NCI-H2227 treated with DMSO at 0.1 percent for 48 hours (cell line): ENCODE measurements at regions not wholly inside any gene's neighbourhood (a gene's known extent, or its start where the extent isn't known, plus 50 kb on each side); places are given as distances from the start of the nearest gene placed in this dataset.

Experiments
- DNase-seq: peaks from one replicate; lab custom pipeline; 2025; lab: John Stamatoyannopoulos, UW

DNA sequence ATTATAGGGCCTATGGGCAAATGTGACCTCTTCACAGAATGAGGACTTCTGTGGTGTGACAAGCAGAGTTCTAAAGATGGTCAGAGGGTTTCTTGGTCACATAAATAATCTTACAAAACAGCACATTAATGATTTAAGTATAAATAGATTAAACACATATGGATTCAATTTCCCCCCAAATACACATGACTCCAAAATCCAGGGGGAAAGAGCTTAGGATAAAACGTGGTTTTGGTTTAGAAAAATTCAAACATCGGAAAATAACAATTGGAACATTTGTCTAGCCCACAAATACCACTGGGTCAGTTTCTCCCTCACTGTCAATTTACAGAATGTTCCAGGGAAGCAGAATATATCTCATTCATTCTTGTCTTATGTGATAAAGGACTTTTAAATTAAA is 283.1 kb downstream of the COG6 start:
- DNase-seq, result no peak

DNA sequence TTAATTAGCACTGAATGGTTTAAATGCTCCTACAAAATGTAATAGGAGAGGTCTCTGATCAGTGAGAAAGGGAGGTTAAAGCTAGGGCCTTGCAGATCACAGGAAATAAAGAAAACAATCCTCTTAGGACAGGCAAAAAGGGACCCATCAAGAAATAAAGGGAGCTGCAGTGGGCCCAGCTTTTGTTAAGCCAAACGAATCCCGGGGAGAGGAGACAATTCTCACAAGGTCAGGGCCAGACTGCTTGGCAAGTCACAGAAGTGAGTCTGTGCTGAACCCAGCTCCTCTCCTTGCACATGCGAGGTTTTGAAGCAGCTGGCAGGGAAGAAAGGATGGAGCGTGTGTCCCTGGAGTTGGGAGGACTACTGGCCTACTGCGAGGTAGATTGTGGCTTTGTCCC is 285.8 kb downstream of the COG6 start:
- DNase-seq, result no peak

DNA sequence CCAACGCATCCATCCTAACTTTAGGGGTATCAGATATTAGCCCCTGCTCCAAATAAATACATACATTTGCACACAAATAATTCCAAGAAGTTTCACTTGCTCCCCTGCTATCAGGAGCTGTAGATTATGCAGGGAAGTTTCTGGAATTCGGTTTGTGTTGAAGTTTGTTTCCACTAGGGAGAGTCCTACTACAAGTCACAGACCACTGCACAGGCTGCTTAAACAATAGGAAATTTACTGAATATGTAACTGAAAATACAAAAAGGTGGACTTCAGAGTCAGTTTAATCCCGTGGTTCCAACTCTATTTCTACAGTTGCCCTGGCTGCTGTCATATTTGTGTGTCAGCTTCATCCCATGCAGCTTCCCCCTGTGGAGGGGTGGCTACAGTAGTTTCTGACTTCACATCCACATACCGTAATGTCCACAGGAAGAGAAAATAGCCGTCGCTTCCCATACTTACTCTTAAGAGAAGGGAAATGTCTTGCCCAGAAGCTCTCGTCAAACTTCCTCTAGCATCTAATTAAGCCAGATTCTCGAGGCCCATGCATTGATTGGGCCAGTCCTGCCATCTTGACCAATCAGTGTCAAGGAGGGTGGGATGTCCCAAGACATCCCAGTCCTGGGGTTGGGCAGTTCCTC is 286.6 kb downstream of the COG6 start:
- no peak for DNase-seq

DNA sequence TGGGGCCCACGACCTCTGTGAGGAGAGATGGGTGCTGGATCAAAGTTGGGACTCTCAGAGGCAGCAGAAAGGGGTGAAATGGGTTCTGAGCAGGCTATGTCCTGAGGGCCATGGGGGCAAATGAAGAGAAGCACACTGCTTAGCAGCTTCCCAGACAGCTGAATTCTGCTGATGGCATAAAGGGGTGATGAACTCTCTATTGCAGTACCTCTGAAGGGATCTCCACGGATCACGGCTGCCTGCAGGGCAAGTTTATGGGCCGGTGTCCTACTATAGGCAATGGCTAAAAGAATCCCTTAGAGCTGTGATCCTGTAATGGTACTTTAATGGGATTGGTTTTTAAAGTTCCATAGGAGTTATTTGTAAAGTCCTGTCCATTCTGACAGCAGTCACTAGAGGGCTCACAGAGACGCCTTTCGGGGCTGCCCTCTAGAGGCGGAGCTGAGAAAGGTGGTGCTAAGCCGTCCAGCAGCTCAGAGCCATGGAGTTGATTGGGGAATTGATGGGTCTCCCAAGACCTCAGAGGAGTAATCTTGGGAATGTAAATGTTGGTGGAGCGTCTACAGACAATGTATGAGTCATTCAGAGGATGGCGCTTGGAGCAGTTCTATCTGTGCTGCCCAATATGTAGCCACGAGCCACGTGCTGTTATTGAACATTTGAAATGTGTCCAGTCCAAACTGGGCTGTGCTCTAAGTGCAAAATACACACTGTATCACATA is 287.3 kb downstream of the COG6 start:
- DNase-seq, result no peak

DNA sequence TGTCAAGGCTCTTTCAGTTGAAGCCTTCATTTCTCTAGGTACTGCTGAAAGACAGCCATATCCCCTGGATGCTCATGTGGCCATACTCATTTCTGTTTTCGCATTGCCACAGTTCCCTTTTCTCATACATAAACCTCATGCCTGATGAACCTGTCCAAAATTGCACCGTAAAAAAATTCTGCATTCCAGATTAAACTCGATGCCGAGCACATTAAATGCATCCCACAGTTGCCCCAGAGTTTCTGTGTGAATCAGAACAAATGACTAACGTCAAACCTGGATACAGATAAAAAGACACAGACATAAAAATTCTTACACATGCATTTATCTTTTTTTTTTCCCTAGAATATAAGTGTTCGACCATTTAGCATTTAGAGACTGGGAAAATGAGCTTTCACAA is 288.2 kb downstream of the COG6 start:
- no peak for DNase-seq

DNA sequence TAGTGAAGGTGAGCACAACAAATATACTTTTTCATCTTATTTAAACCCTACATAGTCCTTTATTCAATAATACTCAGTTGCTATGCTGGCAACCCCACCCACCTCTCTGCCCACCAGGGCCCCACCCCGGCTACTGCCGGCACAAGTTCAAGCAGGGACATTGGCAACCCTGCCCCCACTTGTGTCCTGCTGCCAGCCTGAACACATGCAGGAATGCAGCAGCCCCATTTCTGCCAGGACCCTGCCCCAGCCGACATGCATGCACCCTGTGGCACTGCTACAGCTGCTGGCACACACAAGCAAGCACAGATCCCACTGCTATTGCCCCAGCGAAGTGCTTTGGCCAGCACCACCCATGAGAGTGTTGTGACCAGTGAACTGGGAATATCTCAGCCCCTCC is 289.8 kb downstream of the COG6 start:
- no peak for DNase-seq

DNA sequence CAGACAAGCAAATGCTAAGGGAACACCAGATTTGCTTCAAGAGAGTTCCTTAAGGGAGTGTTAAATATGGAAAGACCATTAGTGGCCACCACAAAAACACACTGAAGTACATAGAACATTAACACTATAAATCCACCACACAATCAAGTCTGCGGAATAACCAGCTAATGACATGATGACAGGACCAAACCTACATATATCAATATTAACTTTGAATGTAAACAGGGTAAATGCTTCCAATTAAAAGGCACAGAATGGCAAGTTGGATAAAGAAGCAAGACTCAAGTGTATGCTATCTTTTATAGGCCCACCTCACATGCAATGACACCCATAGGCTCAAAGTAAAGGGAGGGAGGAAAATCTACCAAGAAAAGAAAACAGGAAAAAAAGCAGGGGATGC is 291.3 kb downstream of the COG6 start:
- DNase-seq, result no peak

DNA sequence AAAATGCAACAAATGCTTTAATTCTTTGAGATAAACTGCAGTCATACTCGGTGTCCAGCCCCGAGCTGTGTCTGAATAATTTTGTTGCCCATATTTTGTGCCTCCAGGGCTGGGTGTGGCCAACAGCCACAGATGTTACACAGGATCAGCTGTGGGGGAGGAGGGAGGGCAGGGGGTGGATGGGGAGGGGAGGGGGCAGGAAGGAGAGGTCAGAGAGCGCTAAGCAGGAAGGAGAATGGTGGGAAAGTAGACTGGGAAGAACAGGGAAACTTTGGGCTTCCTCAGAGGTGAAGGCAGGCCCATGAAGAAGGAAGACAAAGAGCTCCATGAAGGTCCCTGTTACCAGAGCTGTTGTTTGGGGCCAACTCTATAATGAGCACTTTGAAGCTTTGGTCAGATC is 295.8 kb downstream of the COG6 start:
- no peak for DNase-seq

DNA sequence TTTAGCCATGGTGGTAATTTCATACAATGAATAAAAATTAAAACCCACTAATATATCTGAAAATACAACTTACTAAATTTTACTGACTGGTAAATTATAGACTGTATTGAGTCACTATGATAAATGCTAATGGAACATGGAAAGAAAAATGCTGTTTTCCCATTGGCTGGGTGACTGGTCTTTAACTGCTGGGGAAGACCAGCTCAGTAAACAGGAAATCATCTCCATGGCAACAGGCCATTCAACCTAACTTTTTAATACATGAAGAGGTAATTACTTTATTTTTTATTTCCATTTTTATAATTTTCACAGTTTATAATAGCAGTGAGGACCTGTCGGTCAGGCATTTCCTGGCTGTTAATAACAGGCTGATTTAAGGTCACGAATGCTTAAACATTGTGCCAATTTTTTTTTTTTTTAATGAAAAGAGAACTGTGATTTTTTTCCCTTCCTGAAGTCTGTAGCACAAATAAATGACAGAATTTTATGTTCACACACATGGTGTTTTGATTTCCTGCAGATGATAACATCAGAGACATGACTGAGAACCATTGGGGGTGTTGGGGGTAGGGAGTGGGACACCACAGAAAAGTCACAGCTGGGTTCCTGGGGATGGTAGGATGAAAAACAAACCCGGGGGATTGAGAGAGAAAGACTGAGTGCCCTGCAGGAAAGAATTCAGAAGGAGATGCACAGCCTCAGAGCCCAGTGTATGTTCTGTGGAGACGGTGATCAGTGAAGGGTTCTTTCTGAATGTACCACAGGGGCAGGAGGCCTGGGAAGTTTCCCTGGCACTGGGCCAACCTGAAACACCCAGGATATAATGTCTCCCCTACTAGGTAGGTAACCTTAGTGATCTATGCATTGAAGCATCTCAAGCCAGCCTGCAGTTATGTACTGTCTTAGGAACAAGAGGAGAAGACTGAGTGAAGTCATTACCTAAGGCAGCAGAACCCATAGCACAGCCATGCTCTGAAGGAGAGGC is 297.1 kb downstream of the COG6 start:
- no peak for DNase-seq

DNA sequence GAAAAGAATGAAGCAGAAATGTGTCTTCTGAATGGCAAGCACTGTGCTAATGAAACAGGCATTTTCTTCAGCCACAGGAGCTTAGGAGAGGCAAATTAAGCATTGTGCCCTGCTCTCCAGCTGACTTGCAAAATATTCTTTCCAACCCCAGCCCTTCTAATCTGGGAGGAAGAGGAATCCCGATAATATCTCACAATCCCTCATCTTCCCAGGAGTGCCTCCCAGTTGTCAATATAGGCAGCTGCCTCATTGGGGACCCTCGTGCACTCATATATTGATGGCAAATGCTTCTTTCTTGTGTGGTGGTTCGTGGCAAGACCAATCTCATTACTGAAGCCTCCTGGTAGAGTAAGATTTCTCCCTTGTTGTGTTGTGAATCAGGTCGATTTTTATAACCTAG is 299.0 kb downstream of the COG6 start:
- DNase-seq, result no peak

DNA sequence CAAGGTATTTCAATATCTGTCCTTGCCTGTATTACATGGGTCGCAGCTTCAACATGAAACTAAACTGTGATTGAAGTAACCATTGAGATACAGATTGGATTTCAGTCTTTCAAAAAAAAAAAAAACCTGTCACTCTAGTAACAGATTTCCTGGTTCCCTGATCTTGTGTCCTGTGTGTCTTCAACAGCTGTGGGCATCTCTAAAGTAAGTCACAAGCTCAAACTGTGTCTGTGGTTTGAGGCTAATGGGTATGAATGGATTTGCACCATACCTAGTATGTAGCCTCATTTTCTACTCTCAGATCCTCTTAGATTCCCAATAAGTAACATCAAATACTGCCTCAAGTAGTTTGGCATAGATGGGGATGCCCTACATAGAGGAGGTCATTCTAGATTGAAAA is 300.1 kb downstream of the COG6 start:
- DNase-seq, result no peak

DNA sequence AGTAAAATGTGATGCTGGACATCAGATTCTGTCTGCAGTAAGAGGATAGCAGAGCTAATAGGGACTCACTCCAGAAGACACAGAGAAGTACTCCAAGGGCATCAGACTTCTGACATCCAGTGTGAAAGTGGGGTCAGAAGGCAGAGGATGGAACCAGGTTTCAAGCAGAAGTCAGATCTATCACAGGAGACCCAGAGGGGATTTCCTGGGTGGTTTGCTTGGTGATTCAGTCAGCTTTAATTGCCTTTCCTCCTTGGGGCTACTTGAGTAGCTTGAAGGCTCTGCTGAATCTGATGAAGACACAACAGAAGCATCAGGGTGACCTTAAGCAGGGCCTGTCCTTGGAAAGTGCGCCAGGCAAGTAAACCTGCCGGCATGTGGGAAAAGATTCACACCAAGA is 300.6 kb downstream of the COG6 start:
- DNase-seq, result no peak

DNA sequence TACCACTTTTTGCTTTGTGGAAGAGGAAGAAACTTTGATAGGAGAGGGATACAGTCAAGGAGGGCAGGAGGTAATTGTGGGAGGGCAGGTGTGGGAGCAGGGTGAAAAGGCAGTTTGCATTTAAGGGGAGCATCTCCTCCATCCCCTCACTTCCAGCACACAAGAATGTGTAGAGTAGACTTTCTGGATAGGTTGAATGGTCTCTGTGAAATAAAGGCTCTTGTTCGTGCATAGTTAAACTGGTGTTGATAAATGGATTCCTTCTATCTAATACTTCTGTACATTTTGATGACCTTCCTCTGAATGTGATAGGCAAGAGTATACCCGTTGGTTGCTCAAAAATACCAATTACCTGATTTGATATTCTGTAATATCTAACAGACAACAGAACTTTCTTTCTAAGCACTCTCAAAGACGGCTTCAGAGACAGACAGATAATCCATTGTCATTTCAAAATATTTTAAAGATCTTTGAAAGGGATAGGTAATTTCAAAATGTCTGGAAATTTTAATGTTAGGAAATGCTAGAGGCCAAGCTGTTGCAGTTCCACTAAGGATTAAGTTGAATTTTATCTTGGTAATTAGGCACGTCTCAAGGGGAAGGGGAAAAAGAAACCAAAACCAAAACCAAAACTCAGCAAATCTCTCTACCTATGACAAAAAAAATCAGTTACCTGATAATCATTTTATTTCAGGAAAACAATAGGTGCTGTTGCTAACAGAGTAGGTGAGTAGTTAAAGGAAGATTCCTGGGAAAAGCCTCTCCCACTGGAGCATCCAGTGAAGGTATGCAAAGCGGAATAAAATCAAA is 302.6 kb downstream of the COG6 start:
- DNase-seq, result no peak

DNA sequence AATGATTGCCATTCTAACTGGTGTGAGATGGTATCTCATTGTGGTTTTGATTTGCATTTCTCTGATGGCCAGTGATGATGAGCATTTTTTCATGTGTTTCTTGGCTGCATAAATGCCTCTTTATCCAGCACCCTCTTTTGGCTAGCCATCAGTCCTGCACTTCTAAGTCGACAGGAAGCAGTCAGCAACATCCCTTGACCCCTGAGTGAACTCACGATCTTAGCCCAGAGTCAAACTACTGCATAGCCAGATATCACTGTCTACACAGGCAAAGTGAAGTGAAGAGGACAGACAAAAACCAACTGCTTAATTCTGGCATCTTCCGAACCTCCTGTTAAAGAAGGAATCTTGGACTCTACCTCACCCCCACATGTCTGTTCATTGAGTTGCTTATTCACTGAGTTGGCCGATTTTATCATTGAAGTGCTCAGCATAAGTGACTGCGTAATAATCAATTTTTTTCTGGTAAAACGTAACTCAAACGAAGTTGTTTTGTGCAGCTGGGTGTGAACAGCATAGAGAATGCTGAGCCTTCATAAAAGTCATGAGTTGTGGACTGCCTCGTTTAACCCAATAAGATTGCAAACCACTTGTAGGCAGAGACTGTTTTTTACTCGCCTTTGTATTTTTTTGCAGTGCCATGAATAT is 304.2 kb downstream of the COG6 start:
- no peak for DNase-seq

DNA sequence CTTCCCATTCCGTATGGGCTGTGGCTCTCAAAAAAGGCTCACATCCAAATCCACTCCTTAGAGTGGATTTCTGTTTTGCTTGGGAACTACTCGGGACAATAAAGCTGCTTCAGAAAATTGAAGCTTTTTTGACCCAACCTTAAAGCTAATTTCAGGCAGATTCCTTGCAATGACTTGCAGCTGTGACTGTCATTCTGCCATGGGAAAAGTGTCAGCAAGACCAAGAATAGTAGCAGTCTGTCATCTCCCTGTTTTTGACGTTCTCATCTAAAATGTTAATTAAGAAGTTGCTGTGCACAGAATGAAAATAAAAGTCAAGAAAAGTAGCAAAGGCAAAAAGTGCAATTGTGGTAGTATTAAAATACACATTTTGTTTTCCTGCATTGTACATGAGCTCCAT is 304.7 kb downstream of the COG6 start:
- DNase-seq, result no peak

DNA sequence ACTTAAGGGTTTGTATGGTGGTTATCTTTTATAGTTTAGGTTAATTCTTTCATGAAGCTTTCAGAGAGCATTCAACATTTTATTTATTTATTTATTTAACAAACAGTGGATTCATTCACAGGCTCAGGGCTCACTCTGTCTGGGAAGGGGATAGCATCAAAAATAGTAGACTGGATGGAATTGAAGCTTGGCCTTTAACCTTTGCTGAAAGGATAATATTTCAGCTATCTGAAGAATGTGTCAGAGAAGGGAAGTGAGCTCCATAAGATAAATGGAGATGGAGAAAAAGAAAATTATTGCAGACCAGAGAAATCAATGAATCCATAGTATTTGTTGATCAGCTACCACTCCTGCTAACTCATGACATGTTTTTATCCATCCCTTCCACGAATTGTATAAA is 305.6 kb downstream of the COG6 start:
- no peak for DNase-seq

DNA sequence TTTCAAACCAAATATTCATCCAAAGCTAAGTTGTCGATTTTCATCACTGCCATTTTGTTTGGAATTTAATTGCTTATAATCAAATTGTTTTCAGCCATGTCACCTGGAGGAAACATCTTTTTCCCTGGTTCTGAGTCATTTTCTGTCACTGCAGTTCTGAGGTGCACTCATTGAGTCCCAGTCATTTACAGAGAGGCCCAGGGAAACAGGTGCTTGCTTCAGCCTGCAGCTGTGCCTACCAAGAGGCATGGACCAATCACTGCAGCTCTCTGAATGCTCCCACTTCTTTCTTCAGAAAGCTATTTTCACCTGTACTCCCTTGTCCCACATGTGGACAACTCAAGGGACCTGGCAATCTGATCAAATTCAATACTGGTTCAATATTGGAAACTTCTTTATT is 308.1 kb downstream of the COG6 start:
- DNase-seq, result no peak

DNA sequence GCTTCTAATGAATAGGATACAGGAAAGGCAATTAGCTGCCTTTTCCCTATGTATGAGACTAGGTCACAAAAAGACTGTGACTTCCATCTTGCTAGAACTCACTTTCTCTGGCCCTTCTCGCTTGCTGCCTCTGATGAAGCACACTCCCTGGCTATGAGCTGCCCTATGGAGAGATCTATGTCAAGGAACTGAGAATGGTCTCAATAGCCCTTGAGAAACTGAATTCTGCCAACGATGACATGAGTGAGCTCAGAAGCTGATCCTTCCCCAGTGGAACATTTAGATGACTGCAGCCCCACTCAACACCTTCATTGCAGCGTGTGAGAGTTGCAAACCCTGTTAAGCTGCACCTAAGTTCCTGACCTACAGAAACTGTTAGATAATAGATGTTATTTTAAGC is 309.8 kb downstream of the COG6 start:
- DNase-seq, result no peak

DNA sequence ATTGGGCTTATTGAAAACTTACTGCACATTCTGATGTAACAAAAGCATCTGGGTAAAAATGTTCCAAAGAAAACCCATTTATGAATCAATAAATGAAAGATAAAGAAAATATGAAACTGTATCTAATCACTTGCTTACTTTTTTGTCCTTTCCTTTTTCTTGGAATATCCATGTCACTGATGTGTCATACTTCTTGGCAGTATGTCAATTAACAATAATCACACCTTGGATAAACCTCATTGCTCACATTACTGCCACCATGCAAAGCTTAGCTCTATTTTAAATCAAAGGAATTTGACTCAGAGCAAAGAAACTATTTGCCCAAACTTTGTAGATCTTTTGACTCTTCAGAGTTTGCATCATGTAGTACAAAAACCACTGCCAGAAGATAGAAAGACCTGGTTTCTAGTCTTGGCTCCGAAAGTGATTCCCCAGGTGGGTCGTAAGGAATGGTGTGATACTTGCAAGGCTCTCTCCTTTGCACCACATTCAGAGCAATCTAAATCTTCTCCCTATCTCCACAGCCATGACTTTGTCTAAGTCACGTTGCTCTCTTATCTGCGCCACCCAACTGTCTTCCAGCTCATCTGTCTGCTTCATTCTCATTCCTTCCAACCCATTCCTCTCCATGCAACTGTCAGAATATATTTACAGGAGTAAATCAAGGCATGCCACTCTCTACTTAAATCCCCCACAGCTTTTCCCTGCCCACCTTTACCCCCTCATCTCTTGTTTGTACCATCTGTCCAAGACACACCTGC is 311.9 kb downstream of the COG6 start:
- no peak for DNase-seq

DNA sequence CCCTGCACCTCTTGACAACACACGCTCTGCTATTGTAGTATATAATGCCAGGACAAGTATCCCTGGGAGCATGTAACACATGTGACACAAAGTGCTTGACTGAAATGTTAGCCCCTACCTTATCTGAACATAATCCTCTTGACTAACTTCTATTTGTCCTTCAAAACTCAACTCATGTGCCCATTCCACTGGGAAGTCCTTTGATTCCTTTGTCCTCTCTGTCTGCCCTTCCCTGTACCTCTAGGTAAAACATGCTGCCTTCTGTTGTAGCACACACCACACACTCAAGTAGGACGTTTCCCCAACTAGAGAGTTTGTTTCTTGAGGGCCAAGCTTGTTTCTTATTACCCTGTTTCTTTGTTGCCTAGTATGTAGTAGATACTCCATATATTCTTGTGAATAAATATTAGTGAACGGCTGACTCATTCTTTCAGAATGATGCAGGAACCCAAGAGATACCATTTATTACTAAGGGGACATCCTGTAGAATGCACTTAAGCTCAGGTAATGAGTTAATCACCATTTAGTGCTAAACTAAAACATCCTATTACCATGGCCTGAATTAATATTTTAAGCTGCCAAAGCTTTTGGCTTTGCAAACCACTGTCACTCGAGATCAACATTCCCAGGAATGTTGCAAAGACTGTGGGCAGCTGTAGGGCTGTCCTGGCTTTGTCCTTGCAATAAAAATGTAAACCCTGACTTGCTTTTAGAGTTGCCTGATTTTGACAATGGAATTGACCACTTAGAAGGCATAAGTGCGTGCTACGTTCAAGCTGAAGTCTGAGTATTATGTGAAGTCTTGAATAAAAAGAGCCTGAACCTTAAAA is 313.4 kb downstream of the COG6 start:
- no peak for DNase-seq
